ENCODE measurements at regions not wholly inside any gene's neighbourhood (a gene's known extent, or its start where the extent isn't known, plus 50 kb on each side); places are given as distances from the start of the nearest gene placed in this dataset.

GRCh38 chr4:160182727-160183126 is 1079.8 kb downstream of the RAPGEF2 start:
- no peak overlapping the region for H3K4me3 ChIP-seq (ENCODE audit: low read depth, low read length)

GRCh38 chr4:160184884-160185283 is 1082.0 kb downstream of the RAPGEF2 start:
- H3K4me3 ChIP-seq (ENCODE audit: low read depth, low read length), result no peak overlapping the region
- DNase-seq (ENCODE audit: low read depth), result no peak
- TF ChIP-seq CTCF (IDR thresholded peaks at IDR 0.05; ENCODE audit: insufficient read depth, low read depth, low read length), result no peak

More at GRCh38 chr4:160182727-160183126, 1079.8 kb downstream of the RAPGEF2 start:
- DNase-seq (ENCODE audit: low read depth), result no peak
- no peak for TF ChIP-seq CTCF (IDR thresholded peaks at IDR 0.05; ENCODE audit: insufficient read depth, low read depth, low read length)

GRCh38 chr4:160193787-160194186 is 1090.9 kb downstream of the RAPGEF2 start:
- TF ChIP-seq CTCF (IDR thresholded peaks at IDR 0.05; ENCODE audit: insufficient read depth, low read depth, low read length), result no peak
- H3K4me3 ChIP-seq (ENCODE audit: low read depth, low read length), result no peak overlapping the region
- DNase-seq (ENCODE audit: low read depth), result no peak

GRCh38 chr4:160194716-160195115 is 1091.8 kb downstream of the RAPGEF2 start:
- H3K4me3 ChIP-seq (ENCODE audit: low read depth, low read length), result no peak overlapping the region
- TF ChIP-seq CTCF (IDR thresholded peaks at IDR 0.05; ENCODE audit: insufficient read depth, low read depth, low read length), result no peak
- DNase-seq (ENCODE audit: low read depth), result no peak

GRCh38 chr4:160202802-160203201 is 1099.9 kb downstream of the RAPGEF2 start:
- no peak for TF ChIP-seq CTCF (IDR thresholded peaks at IDR 0.05; ENCODE audit: insufficient read depth, low read depth, low read length)
- DNase-seq (ENCODE audit: low read depth), result no peak

GRCh38 chr4:160212078-160212477 is 1109.2 kb downstream of the RAPGEF2 start:
- no peak overlapping the region for H3K4me3 ChIP-seq (ENCODE audit: low read depth, low read length)
- no peak for DNase-seq (ENCODE audit: low read depth)
- no peak for TF ChIP-seq CTCF (IDR thresholded peaks at IDR 0.05; ENCODE audit: insufficient read depth, low read depth, low read length)

More at GRCh38 chr4:160202802-160203201, 1099.9 kb downstream of the RAPGEF2 start:
- H3K4me3 ChIP-seq (ENCODE audit: low read depth, low read length), result no peak overlapping the region

GRCh38 chr4:160213366-160213765 is 1110.5 kb downstream of the RAPGEF2 start:
- no peak for TF ChIP-seq CTCF (IDR thresholded peaks at IDR 0.05; ENCODE audit: insufficient read depth, low read depth, low read length)
- H3K4me3 ChIP-seq (ENCODE audit: low read depth, low read length), result no peak overlapping the region
- no peak for DNase-seq (ENCODE audit: low read depth)
